Loucy (cell line): ENCODE measurements at regions not wholly inside any gene's neighbourhood (a gene's known extent, or its start where the extent isn't known, plus 50 kb on each side); places are given as distances from the start of the nearest gene placed in this dataset.

ENCODE experiments used
- EZH2phosphoT487 ChIP-seq: fragments of 200-600 bp; IDR thresholded peaks from 2 replicates; pipeline ENCODE4 v1.6.1; 2018; ENCODE audit warnings: antibody characterized with exemption, mild to moderate bottlenecking, moderate library complexity, borderline replicate concordance
- TF ChIP-seq, protein P1 (sequence below): fragments of 200-600 bp; sonication (generic); conservative IDR thresholded peaks from 2 replicates; pipeline ENCODE4 v1.5.1; 2014; ENCODE audit warnings: mild to moderate bottlenecking, antibody characterized with exemption, low read length

DNA sequence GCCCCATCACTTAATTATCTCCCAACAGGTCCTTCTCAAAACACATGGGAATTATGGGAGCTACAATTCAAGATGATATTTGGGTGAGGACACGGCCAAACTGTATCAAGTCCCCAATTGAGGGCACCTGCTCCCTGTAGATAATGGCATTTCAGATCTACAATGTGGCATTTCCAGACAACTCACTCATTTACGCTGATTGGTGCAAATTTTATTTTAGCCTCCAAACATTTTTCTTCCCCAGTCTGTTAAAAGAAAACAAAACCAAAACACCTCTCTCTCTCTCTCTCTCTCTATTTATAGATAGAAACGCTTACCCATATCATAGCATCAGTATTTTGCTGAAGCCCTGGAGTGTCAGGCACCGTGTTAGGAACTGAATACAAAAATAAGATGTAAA, 148.7 kb upstream of the KLF6 start:
- TF ChIP-seq, protein P1, sequence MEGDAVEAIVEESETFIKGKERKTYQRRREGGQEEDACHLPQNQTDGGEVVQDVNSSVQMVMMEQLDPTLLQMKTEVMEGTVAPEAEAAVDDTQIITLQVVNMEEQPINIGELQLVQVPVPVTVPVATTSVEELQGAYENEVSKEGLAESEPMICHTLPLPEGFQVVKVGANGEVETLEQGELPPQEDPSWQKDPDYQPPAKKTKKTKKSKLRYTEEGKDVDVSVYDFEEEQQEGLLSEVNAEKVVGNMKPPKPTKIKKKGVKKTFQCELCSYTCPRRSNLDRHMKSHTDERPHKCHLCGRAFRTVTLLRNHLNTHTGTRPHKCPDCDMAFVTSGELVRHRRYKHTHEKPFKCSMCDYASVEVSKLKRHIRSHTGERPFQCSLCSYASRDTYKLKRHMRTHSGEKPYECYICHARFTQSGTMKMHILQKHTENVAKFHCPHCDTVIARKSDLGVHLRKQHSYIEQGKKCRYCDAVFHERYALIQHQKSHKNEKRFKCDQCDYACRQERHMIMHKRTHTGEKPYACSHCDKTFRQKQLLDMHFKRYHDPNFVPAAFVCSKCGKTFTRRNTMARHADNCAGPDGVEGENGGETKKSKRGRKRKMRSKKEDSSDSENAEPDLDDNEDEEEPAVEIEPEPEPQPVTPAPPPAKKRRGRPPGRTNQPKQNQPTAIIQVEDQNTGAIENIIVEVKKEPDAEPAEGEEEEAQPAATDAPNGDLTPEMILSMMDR: no peak
- TF ChIP-seq EZH2phosphoT487: no peak
